ENCODE measurements at regions not wholly inside any gene's neighbourhood (a gene's known extent, or its start where the extent isn't known, plus 50 kb on each side); places are given as distances from the start of the nearest gene placed in this dataset.

DNA sequence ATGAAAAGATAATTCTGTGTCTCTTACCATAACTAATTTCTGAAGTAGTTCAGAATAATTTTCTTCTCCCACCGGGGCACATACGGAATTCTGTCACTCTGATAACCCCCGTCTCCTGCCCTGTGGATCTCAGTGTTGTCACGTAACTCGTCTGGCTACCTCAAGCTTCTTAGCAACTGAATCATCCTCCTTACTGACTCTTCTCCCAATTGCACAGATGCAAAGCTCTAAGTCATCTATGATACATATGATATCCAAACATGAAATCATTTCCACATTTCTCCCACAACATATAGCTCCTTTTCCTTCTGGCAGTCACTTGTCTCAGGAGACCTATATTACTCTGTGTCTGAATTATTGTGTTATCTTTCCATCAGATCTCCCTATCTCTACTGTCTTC is 1043.1 kb upstream of the TENM3 start:
- Histone ChIP-seq H2AK5ac (ENCODE audit: low read depth, low read length) (no peak overlapping the region), H3K4me3 (ENCODE audit: low read length in 2 of 2) (no peak overlapping the region), H2BK12ac (ENCODE audit: low read length) (no peak overlapping the region), H2BK120ac (ENCODE audit: low read depth, low read length) (no peak overlapping the region), H3K14ac (ENCODE audit: low read length) (no peak overlapping the region), H3K36me3 (replicated peaks in 1 of 2; ENCODE audit: control insufficient read depth in 2 of 2, insufficient read depth in 2 of 2, low read length in 2 of 2) (no peaks in the 10 kb centered on the region), H3K79me1 (ENCODE audit: low read depth, low read length) (no peaks in the 10 kb centered on the region), H3K23ac (ENCODE audit: low read depth, low read length, poor library complexity) (no peak overlapping the region), H2BK5ac (ENCODE audit: low read length) (no peak overlapping the region), H2BK15ac (ENCODE audit: low read length) (no peak overlapping the region), H3K27ac (replicated peaks; ENCODE audit: low read length) (no peak overlapping the region), H4K8ac (ENCODE audit: low read depth, low read length) (no peak overlapping the region), H3K4me2 (ENCODE audit: insufficient read depth, low read length, poor library complexity, severe bottlenecking) (no peak overlapping the region), H3K9ac (ENCODE audit: low read depth, low read length, poor library complexity) (no peak overlapping the region), H2AFZ (ENCODE audit: low read length) (no peak overlapping the region), H3K4me1 (ENCODE audit: control insufficient read depth in 2 of 2, insufficient read depth in 1 of 2, low read depth in 1 of 2, low read length in 2 of 2) (peaks cover 5 to 18% of the 10 kb centered on the region in 2 donors), H4K91ac (ENCODE audit: low read depth, low read length, poor library complexity) (no peak overlapping the region), H3K9me3 (replicated peaks in 1 of 2; ENCODE audit: control insufficient read depth in 2 of 2, insufficient read depth in 1 of 2, low read depth in 1 of 2, low read length in 2 of 2) (no peaks in the 10 kb centered on the region), H3K18ac (ENCODE audit: low read length) (no peak overlapping the region), H3K27me3 (ENCODE audit: control insufficient read depth in 3 of 3, insufficient read depth in 3 of 3, low read depth in 1 of 3, low read length in 3 of 3) (no peaks in the 10 kb centered on the region), H3K4ac (ENCODE audit: low read length) (no peak overlapping the region)
- no CpG with 5 or more reads among the region's 5 CpGs for WGBS, 2 donors (ENCODE audit: extremely low coverage in 2 of 2, insufficient read length in 2 of 2, insufficient replicate concordance in 1 of 2)
- DNase-seq (ENCODE audit: low spot score): no peak

DNA sequence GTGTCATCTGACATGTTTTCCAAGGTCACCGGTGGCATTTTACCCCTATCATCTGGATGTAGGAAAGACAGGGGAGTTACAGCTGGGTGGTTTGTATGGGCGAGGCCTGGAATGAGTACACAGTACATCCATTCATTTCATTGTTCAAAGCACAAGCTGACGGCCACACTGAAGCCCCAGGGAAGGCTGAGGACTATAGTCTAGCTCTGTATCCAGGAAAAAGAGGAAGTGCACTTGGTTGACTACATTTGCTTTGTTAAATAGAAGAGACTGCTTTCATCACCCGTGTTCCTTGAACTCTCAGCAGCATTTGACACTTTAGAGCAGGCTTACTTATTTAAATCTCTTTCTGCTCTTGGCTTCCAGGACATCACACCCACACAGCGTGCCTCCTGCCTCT is 1041.0 kb upstream of the TENM3 start:
- no peaks in the 10 kb centered on the region for H3K9me3 ChIP-seq (replicated peaks in 1 of 2; ENCODE audit: control insufficient read depth in 2 of 2, insufficient read depth in 1 of 2, low read depth in 1 of 2, low read length in 2 of 2)
- WGBS, 2 donors (ENCODE audit: extremely low coverage in 2 of 2, insufficient read length in 2 of 2, insufficient replicate concordance in 1 of 2): no CpG with 5 or more reads among the region's 5 CpGs

DNA sequence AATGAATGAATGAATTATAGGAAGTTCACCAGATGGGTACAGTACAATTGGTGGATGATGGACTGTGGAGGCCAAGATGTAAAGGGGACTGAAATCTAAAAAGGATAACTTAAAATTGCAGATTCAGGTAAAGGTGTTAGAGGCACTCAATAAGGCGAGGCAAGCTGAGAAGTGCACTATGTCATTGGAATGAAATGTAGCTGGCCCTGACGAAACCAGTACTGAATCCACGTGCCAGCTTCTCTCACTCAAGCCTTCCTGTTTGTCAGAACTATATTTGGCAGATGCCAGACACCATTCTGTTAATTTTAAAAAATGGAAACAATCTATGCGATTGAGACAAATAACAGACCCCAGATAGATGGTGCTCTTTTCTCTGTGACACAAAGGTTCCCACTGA is 1039.1 kb upstream of the TENM3 start:
- Histone ChIP-seq H2BK5ac (ENCODE audit: low read length) (no peak overlapping the region), H2AFZ (ENCODE audit: low read length) (no peak overlapping the region), H3K36me3 (replicated peaks in 1 of 2; ENCODE audit: control insufficient read depth in 2 of 2, insufficient read depth in 2 of 2, low read length in 2 of 2) (no peaks in the 10 kb centered on the region), H3K4me3 (ENCODE audit: low read length in 2 of 2) (no peak overlapping the region), H3K23ac (ENCODE audit: low read depth, low read length, poor library complexity) (no peak overlapping the region), H3K9ac (ENCODE audit: low read depth, low read length, poor library complexity) (no peak overlapping the region), H3K4me1 (ENCODE audit: control insufficient read depth in 2 of 2, insufficient read depth in 1 of 2, low read depth in 1 of 2, low read length in 2 of 2) (peaks cover 4 to 18% of the 10 kb centered on the region in 2 donors), H3K79me1 (ENCODE audit: low read depth, low read length) (no peaks in the 10 kb centered on the region), H2AK5ac (ENCODE audit: low read depth, low read length) (no peak overlapping the region), H4K8ac (ENCODE audit: low read depth, low read length) (no peak overlapping the region), H3K14ac (ENCODE audit: low read length) (no peak overlapping the region), H2BK15ac (ENCODE audit: low read length) (no peak overlapping the region), H3K27ac (replicated peaks; ENCODE audit: low read length) (no peak overlapping the region), H3K9me3 (replicated peaks in 1 of 2; ENCODE audit: control insufficient read depth in 2 of 2, insufficient read depth in 1 of 2, low read depth in 1 of 2, low read length in 2 of 2) (no peaks in the 10 kb centered on the region), H2BK12ac (ENCODE audit: low read length) (no peak overlapping the region), H3K4ac (ENCODE audit: low read length) (no peak overlapping the region), H3K18ac (ENCODE audit: low read length) (no peak overlapping the region), H2BK120ac (ENCODE audit: low read depth, low read length) (no peak overlapping the region), H3K4me2 (ENCODE audit: insufficient read depth, low read length, poor library complexity, severe bottlenecking) (no peak overlapping the region), H3K27me3 (ENCODE audit: control insufficient read depth in 3 of 3, insufficient read depth in 3 of 3, low read depth in 1 of 3, low read length in 3 of 3) (no peaks in the 10 kb centered on the region), H4K91ac (ENCODE audit: low read depth, low read length, poor library complexity) (no peak overlapping the region)
- no CpG with 5 or more reads among the region's 4 CpGs for WGBS, 2 donors (ENCODE audit: extremely low coverage in 2 of 2, insufficient read length in 2 of 2, insufficient replicate concordance in 1 of 2)
- DNase-seq (ENCODE audit: low spot score): no peak

More for the DNA sequence above, 1041.0 kb upstream of the TENM3 start:
- Histone ChIP-seq H3K4me1 (ENCODE audit: control insufficient read depth in 2 of 2, insufficient read depth in 1 of 2, low read depth in 1 of 2, low read length in 2 of 2) (peaks cover 7 to 18% of the 10 kb centered on the region in 2 donors), H3K4ac (ENCODE audit: low read length) (no peak overlapping the region), H4K8ac (ENCODE audit: low read depth, low read length) (no peak overlapping the region), H2AK5ac (ENCODE audit: low read depth, low read length) (no peak overlapping the region), H4K91ac (ENCODE audit: low read depth, low read length, poor library complexity) (no peak overlapping the region), H2AFZ (ENCODE audit: low read length) (peak overlapping the region; percentile 33), H3K27ac (replicated peaks; ENCODE audit: low read length) (no peak overlapping the region), H2BK15ac (ENCODE audit: low read length) (no peak overlapping the region), H3K9ac (ENCODE audit: low read depth, low read length, poor library complexity) (no peak overlapping the region), H3K79me1 (ENCODE audit: low read depth, low read length) (no peaks in the 10 kb centered on the region), H2BK12ac (ENCODE audit: low read length) (no peak overlapping the region), H3K4me2 (ENCODE audit: insufficient read depth, low read length, poor library complexity, severe bottlenecking) (no peak overlapping the region), H3K23ac (ENCODE audit: low read depth, low read length, poor library complexity) (no peak overlapping the region), H3K18ac (ENCODE audit: low read length) (no peak overlapping the region), H3K14ac (ENCODE audit: low read length) (no peak overlapping the region), H3K36me3 (replicated peaks in 1 of 2; ENCODE audit: control insufficient read depth in 2 of 2, insufficient read depth in 2 of 2, low read length in 2 of 2) (no peaks in the 10 kb centered on the region), H2BK120ac (ENCODE audit: low read depth, low read length) (no peak overlapping the region), H3K4me3 (ENCODE audit: low read length in 2 of 2) (no peak overlapping the region), H3K27me3 (ENCODE audit: control insufficient read depth in 3 of 3, insufficient read depth in 3 of 3, low read depth in 1 of 3, low read length in 3 of 3) (no peaks in the 10 kb centered on the region), H2BK5ac (ENCODE audit: low read length) (no peak overlapping the region)
- DNase-seq (ENCODE audit: low spot score): no peak

DNA sequence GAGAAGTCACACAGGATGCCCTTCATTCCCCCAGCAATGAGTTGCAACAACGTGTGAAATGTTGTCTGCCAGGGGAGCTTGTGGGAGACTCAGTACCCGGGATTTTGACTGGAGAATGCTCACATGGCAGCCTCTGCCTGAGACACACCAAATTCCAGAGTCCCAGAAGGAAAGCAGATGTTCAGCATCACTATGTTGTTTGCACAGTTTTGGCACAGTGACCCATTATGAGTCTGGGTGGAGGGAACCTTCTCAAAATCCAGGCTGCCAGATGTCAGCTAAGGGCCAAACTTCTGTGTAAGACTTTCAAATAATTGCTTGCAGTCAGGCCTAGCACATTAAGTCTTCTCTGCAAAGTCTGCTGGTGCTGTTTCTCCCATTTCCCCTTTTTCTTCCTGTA is 1029.7 kb upstream of the TENM3 start:
- Histone ChIP-seq H3K27me3 (ENCODE audit: control insufficient read depth in 3 of 3, insufficient read depth in 3 of 3, low read depth in 1 of 3, low read length in 3 of 3) (no peaks in the 10 kb centered on the region), H2BK15ac (ENCODE audit: low read length) (no peak overlapping the region), H3K4me2 (ENCODE audit: insufficient read depth, low read length, poor library complexity, severe bottlenecking) (no peak overlapping the region), H3K23ac (ENCODE audit: low read depth, low read length, poor library complexity) (no peak overlapping the region), H2BK5ac (ENCODE audit: low read length) (no peak overlapping the region), H2BK12ac (ENCODE audit: low read length) (no peak overlapping the region), H3K27ac (replicated peaks; ENCODE audit: low read length) (no peak overlapping the region), H3K36me3 (replicated peaks in 1 of 2; ENCODE audit: control insufficient read depth in 2 of 2, insufficient read depth in 2 of 2, low read length in 2 of 2) (no peaks in the 10 kb centered on the region), H3K18ac (ENCODE audit: low read length) (no peak overlapping the region), H2AK5ac (ENCODE audit: low read depth, low read length) (no peak overlapping the region), H3K4me1 (ENCODE audit: control insufficient read depth in 2 of 2, insufficient read depth in 1 of 2, low read depth in 1 of 2, low read length in 2 of 2) (peaks cover 0 to 4% of the 10 kb centered on the region in 2 donors), H3K9me3 (replicated peaks in 1 of 2; ENCODE audit: control insufficient read depth in 2 of 2, insufficient read depth in 1 of 2, low read depth in 1 of 2, low read length in 2 of 2) (no peaks in the 10 kb centered on the region), H2BK120ac (ENCODE audit: low read depth, low read length) (no peak overlapping the region), H3K9ac (ENCODE audit: low read depth, low read length, poor library complexity) (no peak overlapping the region), H4K91ac (ENCODE audit: low read depth, low read length, poor library complexity) (no peak overlapping the region), H3K14ac (ENCODE audit: low read length) (no peak overlapping the region), H2AFZ (ENCODE audit: low read length) (no peak overlapping the region), H3K4ac (ENCODE audit: low read length) (no peak overlapping the region), H4K8ac (ENCODE audit: low read depth, low read length) (no peak overlapping the region), H3K4me3 (ENCODE audit: low read length in 2 of 2) (no peak overlapping the region), H3K79me1 (ENCODE audit: low read depth, low read length) (no peaks in the 10 kb centered on the region)
- WGBS, 2 donors (ENCODE audit: extremely low coverage in 2 of 2, insufficient read length in 2 of 2, insufficient replicate concordance in 1 of 2): no CpG with 5 or more reads among the region's 2 CpGs
- DNase-seq (ENCODE audit: low spot score): no peak

Measured in neuronal stem cell (in vitro differentiated cells).